Activated naive CD8-positive, alpha-beta T cell treated with anti-CD3 and anti-CD28 coated beads for 36 hours (primary cell): ENCODE measurements at regions not wholly inside any gene's neighbourhood (a gene's known extent, or its start where the extent isn't known, plus 50 kb on each side); places are given as distances from the start of the nearest gene placed in this dataset.
"Not testable (repeated sequence)": the region's sequence is repeated elsewhere in the genome, so short reads cannot be mapped to it uniquely, and the experiment has no call there.

Experiments
- DNase-seq: peaks from one replicate; pipeline ENCODE4 v3.0.0; 2021
- H3K27ac Mint-ChIP-seq: one replicate; pipeline ENCODE4 v1.8.0; 2022; ENCODE audit warnings: mild to moderate bottlenecking, moderate library complexity, mixed read lengths
- H3K27me3 Mint-ChIP-seq: one replicate; pipeline ENCODE4 v1.8.0; 2022; ENCODE audit warnings: mild to moderate bottlenecking, mixed read lengths
- H3K36me3 Mint-ChIP-seq: one replicate; pipeline ENCODE4 v1.8.0; 2021; ENCODE audit warnings: mild to moderate bottlenecking, mixed read lengths
- H3K4me1 Mint-ChIP-seq: one replicate; pipeline ENCODE4 v1.8.0; 2021; ENCODE audit warnings: mixed read lengths
- H3K4me3 Mint-ChIP-seq: one replicate; pipeline ENCODE4 v1.8.0; 2022; ENCODE audit warnings: mild to moderate bottlenecking, moderate library complexity, mixed read lengths
- H3K9me3 Mint-ChIP-seq: one replicate; pipeline ENCODE4 v1.8.0; 2022; ENCODE audit warnings: mixed read lengths

- no peak for DNase-seq
- Mint-ChIP-seq H3K27me3 (no peaks in the 10 kb centered on the region), H3K27ac (no peak overlapping the region), H3K36me3 (no peaks in the 10 kb centered on the region), H3K9me3 (peaks cover 4% of the 10 kb centered on the region), H3K4me1 (no peaks in the 10 kb centered on the region), H3K4me3 (no peak overlapping the region)
Measured at GRCh38 chr13:82245860-82246259, 1636.4 kb downstream of the SLITRK1 start.

GRCh38 chr13:82224806-82225205, 1657.5 kb downstream of the SLITRK1 start:
- no peaks in the 10 kb centered on the region for H3K4me1 Mint-ChIP-seq
- no peaks in the 10 kb centered on the region for H3K27me3 Mint-ChIP-seq
- no peak overlapping the region for H3K27ac Mint-ChIP-seq
- no peak for DNase-seq
- H3K9me3 Mint-ChIP-seq, result no peaks in the 10 kb centered on the region
- no peaks in the 10 kb centered on the region for H3K36me3 Mint-ChIP-seq
- H3K4me3 Mint-ChIP-seq, result no peak overlapping the region

GRCh38 chr13:82221621-82222020, 1660.7 kb downstream of the SLITRK1 start:
- Mint-ChIP-seq H3K27ac (no peak overlapping the region), H3K36me3 (no peaks in the 10 kb centered on the region), H3K4me1 (no peaks in the 10 kb centered on the region), H3K4me3 (no peak overlapping the region), H3K27me3 (no peaks in the 10 kb centered on the region), H3K9me3 (peaks cover 1% of the 10 kb centered on the region)
- no peak for DNase-seq

GRCh38 chr13:82220641-82221040, 1661.6 kb downstream of the SLITRK1 start:
- H3K4me3 Mint-ChIP-seq, result no peak overlapping the region
- no peak for DNase-seq
- peaks cover 1% of the 10 kb centered on the region for H3K9me3 Mint-ChIP-seq
- H3K27ac Mint-ChIP-seq, result no peak overlapping the region
- H3K4me1 Mint-ChIP-seq, result no peaks in the 10 kb centered on the region
- no peaks in the 10 kb centered on the region for H3K36me3 Mint-ChIP-seq
- H3K27me3 Mint-ChIP-seq, result no peaks in the 10 kb centered on the region

- DNase-seq, result no peak
- Mint-ChIP-seq H3K27ac (no peak overlapping the region), H3K9me3 (peaks cover 5% of the 10 kb centered on the region), H3K27me3 (no peaks in the 10 kb centered on the region), H3K4me3 (no peak overlapping the region), H3K4me1 (no peaks in the 10 kb centered on the region), H3K36me3 (no peaks in the 10 kb centered on the region)
Measured at GRCh38 chr13:82216165-82216564, 1666.1 kb downstream of the SLITRK1 start.

GRCh38 chr13:82214341-82214740, 1667.9 kb downstream of the SLITRK1 start:
- no peak for DNase-seq
- Mint-ChIP-seq H3K36me3 (no peaks in the 10 kb centered on the region), H3K27me3 (no peaks in the 10 kb centered on the region), H3K4me1 (no peaks in the 10 kb centered on the region), H3K4me3 (no peak overlapping the region), H3K27ac (no peak overlapping the region), H3K9me3 (peaks cover 8% of the 10 kb centered on the region)

GRCh38 chr13:82206241-82206640, 1676.0 kb downstream of the SLITRK1 start:
- no peak for DNase-seq
- H3K36me3 Mint-ChIP-seq, result no peaks in the 10 kb centered on the region
- peaks cover 5% of the 10 kb centered on the region for H3K9me3 Mint-ChIP-seq
- H3K27me3 Mint-ChIP-seq, result no peaks in the 10 kb centered on the region
- no peak overlapping the region for H3K27ac Mint-ChIP-seq
- H3K4me1 Mint-ChIP-seq, result no peaks in the 10 kb centered on the region
- H3K4me3 Mint-ChIP-seq, result no peak overlapping the region

GRCh38 chr13:82202398-82202797, 1679.9 kb downstream of the SLITRK1 start:
- H3K4me3 Mint-ChIP-seq, result no peak overlapping the region
- DNase-seq, result no peak
- no peak overlapping the region for H3K27ac Mint-ChIP-seq
- H3K27me3 Mint-ChIP-seq, result no peaks in the 10 kb centered on the region
- no peaks in the 10 kb centered on the region for H3K36me3 Mint-ChIP-seq
- peaks cover 5% of the 10 kb centered on the region for H3K9me3 Mint-ChIP-seq
- no peaks in the 10 kb centered on the region for H3K4me1 Mint-ChIP-seq

GRCh38 chr13:82196087-82196486, 1686.2 kb downstream of the SLITRK1 start:
- no peaks in the 10 kb centered on the region for H3K36me3 Mint-ChIP-seq
- no peak overlapping the region for H3K27ac Mint-ChIP-seq
- H3K4me1 Mint-ChIP-seq, result no peaks in the 10 kb centered on the region
- H3K4me3 Mint-ChIP-seq, result no peak overlapping the region
- H3K27me3 Mint-ChIP-seq, result no peaks in the 10 kb centered on the region
- peaks cover 10% of the 10 kb centered on the region for H3K9me3 Mint-ChIP-seq
- no peak for DNase-seq

GRCh38 chr13:82187227-82187626, 1695.0 kb downstream of the SLITRK1 start:
- Mint-ChIP-seq H3K4me1 (no peaks in the 10 kb centered on the region), H3K27me3 (no peaks in the 10 kb centered on the region), H3K27ac (no peak overlapping the region), H3K36me3 (no peaks in the 10 kb centered on the region), H3K4me3 (no peak overlapping the region), H3K9me3 (peaks cover 8% of the 10 kb centered on the region)
- no peak for DNase-seq

GRCh38 chr13:82176751-82177150, 1705.5 kb downstream of the SLITRK1 start:
- H3K27me3 Mint-ChIP-seq, result no peaks in the 10 kb centered on the region
- H3K4me1 Mint-ChIP-seq, result no peaks in the 10 kb centered on the region
- peaks cover 19% of the 10 kb centered on the region for H3K9me3 Mint-ChIP-seq
- no peaks in the 10 kb centered on the region for H3K36me3 Mint-ChIP-seq
- H3K4me3 Mint-ChIP-seq, result no peak overlapping the region
- no peak overlapping the region for H3K27ac Mint-ChIP-seq
- DNase-seq, result no peak

- Mint-ChIP-seq H3K27ac (no peak overlapping the region), H3K4me1 (no peaks in the 10 kb centered on the region), H3K27me3 (no peaks in the 10 kb centered on the region), H3K36me3 (no peaks in the 10 kb centered on the region), H3K9me3 (peaks cover 10% of the 10 kb centered on the region), H3K4me3 (no peak overlapping the region)
- no peak for DNase-seq
Measured at GRCh38 chr13:82165396-82166174, 1716.7 kb downstream of the SLITRK1 start.

GRCh38 chr13:82164780-82165395, 1717.4 kb downstream of the SLITRK1 start:
- not testable (repeated sequence) for DNase-seq, H3K9me3 Mint-ChIP-seq, H3K4me3 Mint-ChIP-seq, H3K4me1 Mint-ChIP-seq, H3K27ac Mint-ChIP-seq, H3K27me3 Mint-ChIP-seq, H3K36me3 Mint-ChIP-seq

- DNase-seq, result no peak
- H3K27ac Mint-ChIP-seq, result no peak overlapping the region
- H3K27me3 Mint-ChIP-seq, result no peaks in the 10 kb centered on the region
- no peak overlapping the region for H3K4me3 Mint-ChIP-seq
- no peaks in the 10 kb centered on the region for H3K36me3 Mint-ChIP-seq
- no peaks in the 10 kb centered on the region for H3K4me1 Mint-ChIP-seq
- H3K9me3 Mint-ChIP-seq, result no peaks in the 10 kb centered on the region
Measured at GRCh38 chr13:82147526-82147925, 1734.7 kb downstream of the SLITRK1 start.

GRCh38 chr13:82136880-82137279, 1745.4 kb downstream of the SLITRK1 start:
- no peaks in the 10 kb centered on the region for H3K4me1 Mint-ChIP-seq
- H3K4me3 Mint-ChIP-seq, result no peak overlapping the region
- H3K27me3 Mint-ChIP-seq, result no peaks in the 10 kb centered on the region
- H3K27ac Mint-ChIP-seq, result no peak overlapping the region
- DNase-seq, result no peak
- peaks cover 6% of the 10 kb centered on the region for H3K9me3 Mint-ChIP-seq
- no peaks in the 10 kb centered on the region for H3K36me3 Mint-ChIP-seq

- H3K4me3 Mint-ChIP-seq, result no peak overlapping the region
- H3K27ac Mint-ChIP-seq, result no peak overlapping the region
- H3K36me3 Mint-ChIP-seq, result no peaks in the 10 kb centered on the region
- H3K4me1 Mint-ChIP-seq, result no peaks in the 10 kb centered on the region
- peaks cover 4% of the 10 kb centered on the region for H3K9me3 Mint-ChIP-seq
- H3K27me3 Mint-ChIP-seq, result no peaks in the 10 kb centered on the region
- no peak for DNase-seq
Measured at GRCh38 chr13:82129281-82129680, 1753.0 kb downstream of the SLITRK1 start.
